GM21360 (cell line): ENCODE measurements at regions not wholly inside any gene's neighbourhood (a gene's known extent, or its start where the extent isn't known, plus 50 kb on each side); places are given as distances from the start of the nearest gene placed in this dataset.
"Not testable (repeated sequence)": the region's sequence is repeated elsewhere in the genome, so short reads cannot be mapped to it uniquely, and the experiment has no call there.

Source experiments
- ATAC-seq: cut with Tn5 transposase; IDR thresholded peaks from one replicate; pipeline ENCODE4 v1.9.1; 2021; ENCODE audit warnings: mild to moderate bottlenecking, moderate library complexity; ENCODE audit not compliant: unreplicated experiment

GRCh38 chr4:23422878-23423277, 467.0 kb downstream of the PPARGC1A start:
- no peak for ATAC-seq

- ATAC-seq: no peak
These were observed 476.2 kb downstream of the PPARGC1A start for GRCh38 chr4:23413631-23414030.

- no peak for ATAC-seq
These were observed 477.1 kb downstream of the PPARGC1A start for GRCh38 chr4:23412701-23413100.

GRCh38 chr4:23408913-23409312, 480.9 kb downstream of the PPARGC1A start:
- not testable (repeated sequence) for ATAC-seq

GRCh38 chr4:23401572-23401971, 488.3 kb downstream of the PPARGC1A start:
- no peak for ATAC-seq

GRCh38 chr4:23392860-23393458, 496.9 kb downstream of the PPARGC1A start:
- ATAC-seq: no peak

GRCh38 chr4:23390246-23390645, 499.6 kb downstream of the PPARGC1A start:
- ATAC-seq: no peak

GRCh38 chr4:23388699-23389395, 501.0 kb downstream of the PPARGC1A start:
- ATAC-seq: no peak

GRCh38 chr4:23388255-23388654, 501.6 kb downstream of the PPARGC1A start:
- no peak for ATAC-seq

GRCh38 chr4:23384741-23385140, 505.1 kb downstream of the PPARGC1A start:
- ATAC-seq: no peak

GRCh38 chr4:23382879-23383278, 507.0 kb downstream of the PPARGC1A start:
- no peak for ATAC-seq

- no peak for ATAC-seq
These were observed 515.6 kb downstream of the PPARGC1A start for GRCh38 chr4:23374259-23374658.

- no peak for ATAC-seq
These were observed 516.6 kb downstream of the PPARGC1A start for GRCh38 chr4:23373261-23373660.

- ATAC-seq: no peak
These were observed 518.3 kb downstream of the PPARGC1A start for GRCh38 chr4:23371533-23371932.

- ATAC-seq: no peak
These were observed 520.5 kb downstream of the PPARGC1A start for GRCh38 chr4:23369331-23369730.

GRCh38 chr4:23368081-23368697, 521.7 kb downstream of the PPARGC1A start:
- ATAC-seq: no peak

- no peak for ATAC-seq
These were observed 523.3 kb downstream of the PPARGC1A start for GRCh38 chr4:23366557-23366906.

GRCh38 chr4:23365871-23366556, 523.8 kb downstream of the PPARGC1A start:
- ATAC-seq: no peak

GRCh38 chr4:23365086-23365485, 524.8 kb downstream of the PPARGC1A start:
- ATAC-seq: no peak

GRCh38 chr4:23364167-23364566, 525.7 kb downstream of the PPARGC1A start:
- ATAC-seq: no peak

GRCh38 chr4:23361453-23361852, 528.4 kb downstream of the PPARGC1A start:
- no peak for ATAC-seq

GRCh38 chr4:23360718-23361117, 529.1 kb downstream of the PPARGC1A start:
- no peak for ATAC-seq
